Chondrocyte (in vitro differentiated cells): ENCODE measurements at regions not wholly inside any gene's neighbourhood (a gene's known extent, or its start where the extent isn't known, plus 50 kb on each side); places are given as distances from the start of the nearest gene placed in this dataset.

Experiments
- DNase-seq: peaks from one replicate; pipeline ENCODE4 v3.0.0; 2021; ENCODE audit warnings: mixed read lengths, low spot score
- H3K27ac Mint-ChIP-seq: one replicate; pipeline ENCODE4 v1.8.0; 2021; ENCODE audit warnings: mild to moderate bottlenecking, moderate library complexity, mixed read lengths; ENCODE audit not compliant: unreplicated experiment
- H3K27me3 Mint-ChIP-seq: 2 replicates; pipeline ENCODE4 v1.8.0; 2021; ENCODE audit warnings: low read depth, mixed read lengths
- H3K36me3 Mint-ChIP-seq: 2 replicates; pipeline ENCODE4 v1.8.0; 2021; ENCODE audit warnings: low read depth, mixed read lengths
- H3K4me1 Mint-ChIP-seq: 2 replicates; pipeline ENCODE4 v1.8.0; 2021; ENCODE audit warnings: low read depth, mild to moderate bottlenecking, mixed read lengths
- H3K4me3 Mint-ChIP-seq: one replicate; pipeline ENCODE4 v1.8.0; 2021; ENCODE audit warnings: mild to moderate bottlenecking, moderate library complexity, mixed read lengths; ENCODE audit not compliant: unreplicated experiment
- H3K9me3 Mint-ChIP-seq: 2 replicates; pipeline ENCODE4 v1.8.0; 2021; ENCODE audit warnings: low read depth, mixed read lengths
- TF ChIP-seq, protein P1 (sequence below): fragments of 200-600 bp; sonication (generic); IDR thresholded peaks from 2 replicates; pipeline ENCODE4 v1.5.0; 2021; ENCODE audit warnings: antibody characterized with exemption, mild to moderate bottlenecking, moderate library complexity

DNA sequence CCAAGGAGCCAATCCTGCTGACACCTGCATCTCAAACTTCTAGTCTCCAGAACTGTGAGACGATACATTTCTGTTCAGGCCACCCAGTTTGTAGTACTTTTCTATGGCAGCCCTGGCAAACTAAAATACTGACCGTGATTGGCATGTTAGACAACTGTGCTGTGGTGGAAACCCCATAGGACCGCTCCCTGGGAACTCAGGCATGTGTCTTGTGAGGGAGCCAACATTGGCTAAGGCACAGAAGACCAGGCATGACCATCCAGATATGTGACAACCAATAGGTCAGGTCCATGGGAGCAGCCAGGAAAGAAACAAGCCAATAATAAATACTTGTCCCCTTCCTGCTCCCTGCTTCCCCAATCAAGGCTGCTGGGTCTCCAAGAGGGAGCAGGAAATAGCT is 101.4 kb upstream of the MPDZ start:
- TF ChIP-seq, protein P1, sequence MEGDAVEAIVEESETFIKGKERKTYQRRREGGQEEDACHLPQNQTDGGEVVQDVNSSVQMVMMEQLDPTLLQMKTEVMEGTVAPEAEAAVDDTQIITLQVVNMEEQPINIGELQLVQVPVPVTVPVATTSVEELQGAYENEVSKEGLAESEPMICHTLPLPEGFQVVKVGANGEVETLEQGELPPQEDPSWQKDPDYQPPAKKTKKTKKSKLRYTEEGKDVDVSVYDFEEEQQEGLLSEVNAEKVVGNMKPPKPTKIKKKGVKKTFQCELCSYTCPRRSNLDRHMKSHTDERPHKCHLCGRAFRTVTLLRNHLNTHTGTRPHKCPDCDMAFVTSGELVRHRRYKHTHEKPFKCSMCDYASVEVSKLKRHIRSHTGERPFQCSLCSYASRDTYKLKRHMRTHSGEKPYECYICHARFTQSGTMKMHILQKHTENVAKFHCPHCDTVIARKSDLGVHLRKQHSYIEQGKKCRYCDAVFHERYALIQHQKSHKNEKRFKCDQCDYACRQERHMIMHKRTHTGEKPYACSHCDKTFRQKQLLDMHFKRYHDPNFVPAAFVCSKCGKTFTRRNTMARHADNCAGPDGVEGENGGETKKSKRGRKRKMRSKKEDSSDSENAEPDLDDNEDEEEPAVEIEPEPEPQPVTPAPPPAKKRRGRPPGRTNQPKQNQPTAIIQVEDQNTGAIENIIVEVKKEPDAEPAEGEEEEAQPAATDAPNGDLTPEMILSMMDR, result no peak
- no peaks in the 10 kb centered on the region for H3K27me3 Mint-ChIP-seq

DNA sequence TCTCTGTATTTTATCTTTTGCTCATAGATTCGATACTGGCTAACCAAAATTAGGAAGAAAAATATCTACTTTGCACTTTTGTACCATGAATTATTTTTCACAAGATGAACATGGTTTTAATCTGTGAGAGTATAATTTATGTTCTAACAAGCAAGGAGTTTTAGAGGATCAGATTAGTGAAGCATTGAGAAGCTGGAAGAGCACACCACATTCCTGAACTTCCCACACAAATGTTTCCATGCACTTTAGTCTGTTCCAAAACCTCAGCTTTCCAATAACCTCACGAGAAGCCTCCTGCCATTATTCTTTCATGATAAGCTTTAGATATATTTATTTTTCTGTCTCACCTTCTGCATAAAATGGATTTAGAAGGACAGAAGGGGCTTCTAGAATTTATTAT is 98.7 kb upstream of the MPDZ start:
- TF ChIP-seq, protein P1, result no peak
- H3K27ac Mint-ChIP-seq, result no peak overlapping the region
- no peak for DNase-seq
- H3K27me3 Mint-ChIP-seq, result no peaks in the 10 kb centered on the region
- H3K36me3 Mint-ChIP-seq, result no peaks in the 10 kb centered on the region
- H3K4me1 Mint-ChIP-seq, result peaks cover 18% of the 10 kb centered on the region
- H3K9me3 Mint-ChIP-seq, result no peaks in the 10 kb centered on the region
- H3K4me3 Mint-ChIP-seq, result no peak overlapping the region

More for the DNA sequence above, 101.4 kb upstream of the MPDZ start:
- H3K4me3 Mint-ChIP-seq, result no peak overlapping the region
- peaks cover 15% of the 10 kb centered on the region for H3K9me3 Mint-ChIP-seq
- H3K4me1 Mint-ChIP-seq, result peaks cover 18% of the 10 kb centered on the region
- peaks cover 6% of the 10 kb centered on the region for H3K36me3 Mint-ChIP-seq
- H3K27ac Mint-ChIP-seq, result no peak overlapping the region
- no peak for DNase-seq

DNA sequence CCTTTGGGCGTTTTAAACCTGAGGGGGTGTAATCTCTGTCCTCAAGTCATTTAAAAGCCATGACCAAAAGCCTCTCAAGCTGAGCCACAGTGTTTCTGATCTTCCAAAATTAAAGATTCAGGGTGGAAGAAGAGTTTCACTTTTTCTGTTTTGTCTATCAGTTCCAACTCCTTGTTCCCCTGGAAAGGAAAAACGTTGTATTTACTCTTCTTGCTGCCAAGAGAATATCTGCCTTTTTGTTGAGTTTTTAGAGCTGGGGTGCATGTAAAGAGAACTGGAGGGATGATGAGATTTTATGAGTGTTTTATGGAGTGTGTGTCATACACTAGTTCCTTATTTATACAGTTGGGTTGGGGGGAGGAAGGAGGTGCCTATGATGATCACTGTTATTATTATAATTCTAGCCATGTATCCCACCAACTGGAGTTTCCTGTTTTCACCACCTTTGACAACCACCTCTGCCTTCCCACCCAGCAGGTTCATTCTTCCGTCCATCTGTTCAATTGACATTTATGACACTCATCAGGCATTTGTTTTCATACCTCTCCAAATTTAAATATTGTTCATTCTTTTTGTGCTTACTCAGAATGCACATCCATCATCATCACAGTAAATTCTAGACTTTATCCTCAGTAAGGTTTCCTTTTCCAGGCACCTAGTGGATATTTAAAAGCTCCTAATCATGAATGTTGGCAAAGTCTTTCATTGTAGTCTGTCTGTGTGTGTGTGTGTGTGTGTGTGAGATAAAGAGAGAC is 97.9 kb upstream of the MPDZ start:
- TF ChIP-seq, protein P1, result no peak
- no peaks in the 10 kb centered on the region for H3K27me3 Mint-ChIP-seq
- H3K4me3 Mint-ChIP-seq, result no peak overlapping the region
- peaks cover 3% of the 10 kb centered on the region for H3K9me3 Mint-ChIP-seq
- no peak for DNase-seq
- peaks cover 23% of the 10 kb centered on the region for H3K4me1 Mint-ChIP-seq
- peak overlapping the region; percentile 33 for H3K27ac Mint-ChIP-seq
- no peaks in the 10 kb centered on the region for H3K36me3 Mint-ChIP-seq

DNA sequence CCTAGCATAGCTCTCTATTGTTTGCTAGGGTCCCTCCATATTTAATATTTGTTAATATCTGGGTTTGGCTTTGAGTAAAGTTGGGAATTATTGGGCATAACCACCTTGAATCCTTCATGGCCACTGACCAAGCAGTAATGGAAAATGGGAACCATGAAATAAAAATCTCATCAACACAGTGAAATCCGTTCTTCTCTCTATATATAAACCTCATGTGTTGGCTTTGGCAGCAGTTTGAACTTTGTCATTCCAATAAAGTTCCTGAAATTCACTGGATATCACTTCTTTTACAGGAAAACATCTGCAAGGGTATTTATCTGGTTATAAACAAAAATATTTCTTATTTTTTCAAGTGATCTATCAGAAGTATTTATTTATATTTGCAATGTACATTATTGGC is 93.0 kb upstream of the MPDZ start:
- Mint-ChIP-seq H3K36me3 (no peaks in the 10 kb centered on the region), H3K4me1 (peaks cover 25% of the 10 kb centered on the region), H3K9me3 (peaks cover 3% of the 10 kb centered on the region), H3K27me3 (no peaks in the 10 kb centered on the region), H3K27ac (no peak overlapping the region), H3K4me3 (no peak overlapping the region)
- no peak for DNase-seq
- TF ChIP-seq, protein P1, result no peak

DNA sequence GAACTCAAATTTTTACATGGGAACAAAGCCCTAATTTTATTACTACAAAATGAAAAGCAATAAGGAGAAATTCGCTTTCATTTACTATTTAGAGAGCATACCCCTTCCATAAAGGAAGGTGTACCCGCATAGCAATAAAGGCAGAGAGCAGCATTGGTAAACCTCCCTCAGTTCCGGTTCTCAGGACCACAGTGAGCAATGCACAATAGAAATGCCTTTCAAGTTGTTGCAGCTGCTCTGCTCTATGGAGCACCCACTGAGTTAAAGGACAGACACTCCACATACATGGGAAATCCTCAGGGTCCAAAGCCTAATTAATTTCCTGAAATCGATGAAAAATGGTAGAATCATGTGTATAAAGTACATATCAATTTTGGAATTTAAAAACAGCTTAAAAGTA is 89.9 kb upstream of the MPDZ start:
- TF ChIP-seq, protein P1, result no peak
- no peaks in the 10 kb centered on the region for H3K27me3 Mint-ChIP-seq
- H3K4me1 Mint-ChIP-seq, result peaks cover 17% of the 10 kb centered on the region
- peaks cover 3% of the 10 kb centered on the region for H3K9me3 Mint-ChIP-seq
- no peak for DNase-seq
- no peaks in the 10 kb centered on the region for H3K36me3 Mint-ChIP-seq
- no peak overlapping the region for H3K4me3 Mint-ChIP-seq
- H3K27ac Mint-ChIP-seq, result no peak overlapping the region
